GM12891 (cell line): ENCODE measurements at regions not wholly inside any gene's neighbourhood (a gene's known extent, or its start where the extent isn't known, plus 50 kb on each side); places are given as distances from the start of the nearest gene placed in this dataset.

ENCODE experiments used
- DNase-seq: peaks from one replicate; pipeline ENCODE4 v3.0.0; 2011; ENCODE audit warnings: low spot score; ENCODE audit not compliant: insufficient read length
- FAIRE-seq: peaks from 2 replicates; lab custom pipeline; 2011; peaks lifted over from hg19 to GRCh38; lab: Jason Lieb, UNC
- PAX5 ChIP-seq: IDR thresholded peaks from 2 replicates; pipeline ENCODE4 v1.6.1; 2011; ENCODE audit warnings: low read length, moderate library complexity, mild to moderate bottlenecking; ENCODE audit not compliant: insufficient read depth, severe bottlenecking
- POLR2A ChIP-seq: IDR thresholded peaks from 2 replicates; pipeline ENCODE4 v1.6.1; 2011; ENCODE audit warnings: low read depth, low read length, control low read depth
- POLR2AphosphoS5 ChIP-seq: IDR thresholded peaks from 2 replicates; pipeline ENCODE4 v1.6.1; 2011; ENCODE audit warnings: low read depth, low read length, control low read depth
- POU2F2 ChIP-seq: IDR thresholded peaks from 2 replicates; pipeline ENCODE4 v1.6.1; 2011; ENCODE audit warnings: low read depth, mild to moderate bottlenecking, control low read depth, low read length, moderate library complexity
- SPI1 ChIP-seq: IDR thresholded peaks from 2 replicates; pipeline ENCODE4 v1.6.1; 2011; ENCODE audit warnings: low read depth, low read length, control low read depth
- TAF1 ChIP-seq: IDR thresholded peaks from 2 replicates; pipeline ENCODE4 v1.6.1; 2011; ENCODE audit warnings: low read depth, low read length, control low read depth

GRCh38 chr14:89720076-89720687 lies 234.3 kb downstream of the EFCAB11 start:
- no peak for TF ChIP-seq POLR2AphosphoS5
- TF ChIP-seq POU2F2 = no peak
- no peak for TF ChIP-seq SPI1
- no peak for TF ChIP-seq TAF1
- TF ChIP-seq POLR2A = no peak
- TF ChIP-seq PAX5 = no peak
- DNase-seq (no peak), FAIRE-seq (no peak)

- TF ChIP-seq POLR2AphosphoS5 = no peak
- no peak for FAIRE-seq
- DNase-seq = no peak
These were observed 235.0 kb downstream of the EFCAB11 start for GRCh38 chr14:89719366-89720075.

- FAIRE-seq (no peak), DNase-seq (no peak)
- TF ChIP-seq PAX5 (no peak), SPI1 (no peak), POU2F2 (no peak), POLR2A (no peak), POLR2AphosphoS5 (no peak)
These were observed 245.4 kb downstream of the EFCAB11 start for GRCh38 chr14:89708982-89709625.

- FAIRE-seq (no peak), DNase-seq (no peak)
- TF ChIP-seq POLR2AphosphoS5 = no peak
- TF ChIP-seq POLR2A = no peak
- TF ChIP-seq PAX5 = no peak
- no peak for TF ChIP-seq TAF1
- TF ChIP-seq POU2F2 = no peak
- no peak for TF ChIP-seq SPI1
These were observed 247.4 kb downstream of the EFCAB11 start for GRCh38 chr14:89707086-89707485.

GRCh38 chr14:89702876-89703200 lies 251.7 kb downstream of the EFCAB11 start:
- FAIRE-seq (peak; percentile 28), DNase-seq (no peak)
- TF ChIP-seq POLR2AphosphoS5 = no peak
- TF ChIP-seq POU2F2 = no peak
- no peak for TF ChIP-seq TAF1
- no peak for TF ChIP-seq SPI1
- no peak for TF ChIP-seq POLR2A

GRCh38 chr14:89702073-89702875 lies 252.3 kb downstream of the EFCAB11 start:
- FAIRE-seq = peak; percentile 60
- DNase-seq = no peak
- no peak for TF ChIP-seq PAX5
- TF ChIP-seq POLR2AphosphoS5 = no peak
- no peak for TF ChIP-seq TAF1
- TF ChIP-seq SPI1 = no peak
- TF ChIP-seq POU2F2 = no peak
- TF ChIP-seq POLR2A = no peak

GRCh38 chr14:89701211-89702043 lies 253.1 kb downstream of the EFCAB11 start:
- peak; percentile 38 for FAIRE-seq
- no peak for TF ChIP-seq POLR2A
- TF ChIP-seq TAF1 = no peak
- no peak for TF ChIP-seq PAX5
- TF ChIP-seq POU2F2 = no peak
- TF ChIP-seq SPI1 = no peak
- TF ChIP-seq POLR2AphosphoS5 = no peak

GRCh38 chr14:89700801-89701200 lies 253.7 kb downstream of the EFCAB11 start:
- no peak for TF ChIP-seq SPI1
- no peak for TF ChIP-seq PAX5
- no peak for TF ChIP-seq POLR2AphosphoS5
- no peak for TF ChIP-seq POU2F2
- DNase-seq = no peak
- FAIRE-seq = no peak

More at GRCh38 chr14:89701211-89702043, 253.1 kb downstream of the EFCAB11 start:
- DNase-seq = peak; percentile 74

GRCh38 chr14:89699071-89699470 lies 255.5 kb downstream of the EFCAB11 start:
- FAIRE-seq (no peak), DNase-seq (no peak)
- TF ChIP-seq PAX5 = no peak
- TF ChIP-seq TAF1 = no peak
- TF ChIP-seq POU2F2 = no peak
- no peak for TF ChIP-seq SPI1
